Adrenal gland (tissue), 5 donors: ENCODE measurements at regions not wholly inside any gene's neighbourhood (a gene's known extent, or its start where the extent isn't known, plus 50 kb on each side); places are given as distances from the start of the nearest gene placed in this dataset.

ENCODE experiments used
- CTCF ChIP-seq, 6 experiments: fragments of 450-650 bp in 4 of 6; fragments of 200-600 bp in 2 of 6; sonication (generic) in 1 of 6; IDR thresholded peaks; 1 replicate in 5 of 6; 2 replicates in 1 of 6; pipeline versions ENCODE4 v1.5.1 to v1.8.0; 2016 to 2021; ENCODE audit warnings: antibody characterized with exemption in 6 of 6, mild to moderate bottlenecking in 2 of 6, moderate library complexity in 1 of 6
- POLR2A ChIP-seq, 2 donors: fragments of 450-650 bp; IDR thresholded peaks; one replicate each; pipeline ENCODE4 v1.6.1; 2017; ENCODE audit warnings: antibody characterized with exemption in 2 of 2, mild to moderate bottlenecking in 2 of 2, moderate library complexity in 1 of 2
- donor health status: DM: no; HTN: no; CAD: no.

- TF ChIP-seq CTCF (IDR thresholded peaks at IDR 0.05) (no peak), POLR2A (IDR thresholded peaks at IDR 0.05) (no peak)
These were observed 210.4 kb upstream of the SOX1 start for GRCh38 chr13:111856571-111856970.
